ENCODE measurements at regions not wholly inside any gene's neighbourhood (a gene's known extent, or its start where the extent isn't known, plus 50 kb on each side); places are given as distances from the start of the nearest gene placed in this dataset.

- no peak for TF ChIP-seq CTCF (IDR thresholded peaks at IDR 0.05)
- ATAC-seq (no peak), DNase-seq (no peak)
Measured at GRCh38 chr13:80441968-80442367, 101.0 kb upstream of the SPRY2 start.

GRCh38 chr13:80438521-80438920 is 97.6 kb upstream of the SPRY2 start:
- no peaks in the 10 kb centered on the region for H3K27me3 ChIP-seq
- H3K9me3 ChIP-seq, result no peaks in the 10 kb centered on the region
- TF ChIP-seq CTCF (IDR thresholded peaks at IDR 0.05), result no peak
- no peaks in the 10 kb centered on the region for H3K36me3 ChIP-seq
- intact Hi-C loops (cut with DNase I), result no loop called here
- no peak overlapping the region for H3K4me3 ChIP-seq
- no peaks in the 10 kb centered on the region for H3K4me1 ChIP-seq
- H3K27ac ChIP-seq, result no peak overlapping the region
- DNase-seq (no peak), ATAC-seq (no peak)

More at GRCh38 chr13:80441968-80442367, 101.0 kb upstream of the SPRY2 start:
- Histone ChIP-seq H3K4me3 (no peak overlapping the region), H3K27ac (no peak overlapping the region), H3K9me3 (no peaks in the 10 kb centered on the region), H3K4me1 (peaks cover 9% of the 10 kb centered on the region), H3K36me3 (no peaks in the 10 kb centered on the region), H3K27me3 (no peaks in the 10 kb centered on the region)
- intact Hi-C loops (cut with DNase I), result no loop called here

GRCh38 chr13:80437231-80437630 is 96.3 kb upstream of the SPRY2 start:
- H3K27ac ChIP-seq, result peak overlapping the region; percentile 53
- no peaks in the 10 kb centered on the region for H3K27me3 ChIP-seq
- DNase-seq, result no peak
- intact Hi-C loops (cut with DNase I), result no loop called here
- no peak for ATAC-seq
- no peaks in the 10 kb centered on the region for H3K4me1 ChIP-seq
- no peak for TF ChIP-seq CTCF (IDR thresholded peaks at IDR 0.05)
- H3K9me3 ChIP-seq, result no peaks in the 10 kb centered on the region
- no peak overlapping the region for H3K4me3 ChIP-seq
- no peaks in the 10 kb centered on the region for H3K36me3 ChIP-seq

- H3K27ac ChIP-seq, result peak overlapping the region; percentile 53
- no peak for ATAC-seq
- no peaks in the 10 kb centered on the region for H3K36me3 ChIP-seq
- no peak for DNase-seq
- no peak overlapping the region for H3K4me3 ChIP-seq
- H3K27me3 ChIP-seq, result no peaks in the 10 kb centered on the region
- H3K9me3 ChIP-seq, result no peaks in the 10 kb centered on the region
- H3K4me1 ChIP-seq, result no peaks in the 10 kb centered on the region
- intact Hi-C loops (cut with DNase I), result no loop called here
- TF ChIP-seq CTCF (IDR thresholded peaks at IDR 0.05), result no peak
Measured at GRCh38 chr13:80436571-80437169, 95.7 kb upstream of the SPRY2 start.

GRCh38 chr13:80430561-80430960 is 89.6 kb upstream of the SPRY2 start:
- intact Hi-C loops (cut with DNase I), result no loop called here
- no peak for ATAC-seq

More at GRCh38 chr13:80430561-80430960, 89.6 kb upstream of the SPRY2 start:
- no peaks in the 10 kb centered on the region for H3K27me3 ChIP-seq
- H3K9me3 ChIP-seq, result no peaks in the 10 kb centered on the region
- no peak for TF ChIP-seq CTCF (IDR thresholded peaks at IDR 0.05)
- H3K4me1 ChIP-seq, result no peaks in the 10 kb centered on the region
- H3K36me3 ChIP-seq, result no peaks in the 10 kb centered on the region
- DNase-seq, result no peak
- H3K27ac ChIP-seq, result no peak overlapping the region
- no peak overlapping the region for H3K4me3 ChIP-seq
